Globus pallidus (tissue), 1 donor: ENCODE measurements at regions not wholly inside any gene's neighbourhood (a gene's known extent, or its start where the extent isn't known, plus 50 kb on each side); places are given as distances from the start of the nearest gene placed in this dataset.
"Not testable (repeated sequence)": the region's sequence is repeated elsewhere in the genome, so short reads cannot be mapped to it uniquely, and the experiment has no call there.

Experiments used
- DNase-seq: peaks from one replicate; pipeline ENCODE4 v3.0.0-alpha.2; 2015; ENCODE audit warnings: low spot score

GRCh38 chr3:178203165-178203564 is 333.1 kb upstream of the KCNMB2 start:
- no peak for DNase-seq

GRCh38 chr3:178203650-178204049 is 332.6 kb upstream of the KCNMB2 start:
- DNase-seq, result no peak

GRCh38 chr3:178205740-178206139 is 330.5 kb upstream of the KCNMB2 start:
- no peak for DNase-seq

DNA sequence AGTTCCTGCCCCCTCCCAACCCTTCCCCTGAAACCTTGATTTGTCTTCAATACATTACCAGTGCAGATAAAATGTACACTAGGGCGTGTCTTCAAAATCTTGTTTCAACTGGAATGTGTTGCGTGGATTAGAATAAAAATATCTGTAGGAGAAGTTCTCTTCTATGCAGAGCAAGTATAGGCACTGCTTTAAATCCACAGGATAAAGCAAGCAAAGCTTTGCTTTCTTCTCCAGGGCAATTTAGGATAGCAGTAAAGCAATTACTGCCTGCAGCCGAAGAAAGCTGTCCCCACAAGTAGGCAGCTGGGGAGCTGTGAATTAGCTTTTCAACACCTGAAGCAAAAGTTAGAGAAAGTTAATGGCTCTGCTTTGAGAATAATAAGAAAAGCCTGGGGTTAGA is 329.7 kb upstream of the KCNMB2 start:
- no peak for DNase-seq

DNA sequence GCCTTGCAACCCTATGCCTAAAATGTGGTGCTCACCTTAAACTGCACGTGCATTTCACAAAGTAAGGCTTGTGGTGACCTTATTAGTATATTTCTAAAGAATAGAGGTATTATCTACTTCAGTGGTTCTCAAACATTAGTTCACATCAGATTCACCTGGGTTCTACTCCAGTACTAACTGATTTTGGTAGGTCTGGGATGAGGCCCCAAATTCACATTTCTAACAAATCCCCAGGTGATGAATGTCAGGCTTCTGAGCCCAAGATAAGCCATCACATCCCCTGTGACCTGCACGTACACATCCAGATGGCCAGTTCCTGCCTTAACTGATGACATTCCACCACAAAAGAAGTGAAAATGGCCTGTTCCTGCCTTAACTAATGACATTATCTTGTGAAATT is 329.1 kb upstream of the KCNMB2 start:
- DNase-seq, result not testable (repeated sequence)

GRCh38 chr3:178207627-178208026 is 328.6 kb upstream of the KCNMB2 start:
- not testable (repeated sequence) for DNase-seq

- not testable (repeated sequence) for DNase-seq
These were observed 327.1 kb upstream of the KCNMB2 start for GRCh38 chr3:178209116-178209515.

- not testable (repeated sequence) for DNase-seq
These were observed 326.6 kb upstream of the KCNMB2 start for GRCh38 chr3:178209618-178210017.

- DNase-seq, result not testable (repeated sequence)
These were observed 325.1 kb upstream of the KCNMB2 start for GRCh38 chr3:178211086-178211485.

- no peak for DNase-seq
These were observed 318.8 kb upstream of the KCNMB2 start for GRCh38 chr3:178217479-178217878.

- DNase-seq, result no peak
These were observed 318.0 kb upstream of the KCNMB2 start for GRCh38 chr3:178218231-178218630.

GRCh38 chr3:178219661-178220060 is 316.6 kb upstream of the KCNMB2 start:
- DNase-seq, result not testable (repeated sequence)

GRCh38 chr3:178223876-178224275 is 312.4 kb upstream of the KCNMB2 start:
- DNase-seq, result no peak

DNA sequence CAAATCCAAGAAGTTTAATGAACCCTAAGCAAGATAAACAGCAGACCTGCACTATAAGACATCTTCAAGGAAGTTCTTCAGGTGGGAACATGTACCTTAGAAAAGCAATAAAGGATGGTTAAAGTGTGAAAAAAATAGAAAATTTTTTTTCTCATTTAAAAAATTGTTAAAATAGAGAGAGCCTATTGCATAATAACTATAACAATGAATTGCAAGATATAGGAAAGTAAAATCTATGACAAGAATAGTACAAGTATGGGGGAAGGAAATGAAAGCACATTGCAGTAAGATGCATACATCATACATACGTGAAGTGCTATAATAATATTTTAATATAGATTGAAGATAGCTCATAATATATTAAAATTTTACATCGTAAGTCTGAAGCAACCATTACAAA is 310.1 kb upstream of the KCNMB2 start:
- DNase-seq, result no peak

DNA sequence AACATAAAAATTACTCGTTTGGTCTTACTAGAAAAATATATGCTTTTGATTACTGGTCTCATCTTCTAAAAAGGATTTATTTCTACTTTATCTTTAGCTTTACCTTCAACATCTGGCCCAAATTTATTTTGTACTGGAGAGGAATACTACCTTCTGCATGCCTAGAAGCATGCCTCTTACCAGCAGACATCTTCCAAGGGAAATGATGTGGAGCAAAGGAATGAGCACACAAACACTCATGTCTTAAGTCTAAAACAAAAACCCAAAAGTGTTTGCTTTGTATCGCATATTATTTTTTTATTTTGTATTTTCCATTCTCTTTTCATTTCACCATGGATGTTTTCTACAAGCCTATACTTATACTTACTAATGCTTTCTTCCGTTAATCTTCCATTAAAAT is 304.6 kb upstream of the KCNMB2 start:
- no peak for DNase-seq

DNA sequence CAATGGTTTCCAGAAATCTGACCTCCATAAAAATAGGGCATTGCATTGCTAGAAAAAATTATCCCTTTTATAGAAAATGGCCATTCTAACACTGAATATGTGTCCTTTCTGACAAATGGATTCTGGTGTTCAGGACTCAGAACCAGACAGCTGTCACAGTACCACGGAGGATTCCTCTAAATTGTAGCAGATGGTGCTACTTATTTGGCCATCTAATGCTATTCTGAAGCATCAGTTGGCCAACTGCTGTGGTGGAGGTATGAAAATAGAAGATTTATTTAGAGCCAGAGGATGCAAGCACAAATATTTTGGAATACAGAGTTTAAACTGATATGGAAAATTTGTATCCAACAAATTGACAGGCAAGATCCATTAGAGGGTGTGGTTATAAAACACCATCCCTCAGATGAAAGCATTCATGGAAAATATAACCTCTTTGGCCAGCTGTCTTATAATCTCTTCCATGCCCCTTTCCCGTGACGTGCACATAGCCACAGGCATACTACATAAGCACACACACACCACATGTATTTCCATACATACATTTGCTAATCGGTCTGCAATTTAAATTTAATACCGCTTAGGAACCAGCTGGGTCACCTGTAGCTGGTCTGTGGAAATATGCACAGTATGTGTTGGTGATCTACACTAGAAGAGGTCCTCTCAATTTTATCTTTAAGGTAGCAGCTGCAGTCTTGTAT is 302.7 kb upstream of the KCNMB2 start:
- DNase-seq, result no peak

GRCh38 chr3:178236555-178237277 is 299.5 kb upstream of the KCNMB2 start:
- DNase-seq, result no peak

DNA sequence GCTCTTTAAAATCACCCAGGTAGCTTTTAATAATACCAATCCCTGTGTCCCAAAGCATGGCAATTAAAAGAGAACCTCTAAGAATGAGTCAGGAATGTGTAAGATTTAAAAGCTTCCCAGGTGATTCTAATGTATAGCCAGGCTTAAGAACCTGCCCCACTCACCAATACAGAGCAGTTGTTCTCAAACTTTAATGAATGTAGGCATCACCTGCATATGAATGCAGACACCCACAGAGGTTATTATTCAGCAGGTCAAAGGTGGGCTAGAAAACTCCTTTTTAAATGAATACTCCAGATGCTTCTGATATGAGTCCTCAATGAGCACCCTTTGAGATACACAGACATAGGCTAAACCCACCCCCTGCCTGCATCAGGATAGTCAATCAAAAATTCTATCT is 298.1 kb upstream of the KCNMB2 start:
- no peak for DNase-seq

DNA sequence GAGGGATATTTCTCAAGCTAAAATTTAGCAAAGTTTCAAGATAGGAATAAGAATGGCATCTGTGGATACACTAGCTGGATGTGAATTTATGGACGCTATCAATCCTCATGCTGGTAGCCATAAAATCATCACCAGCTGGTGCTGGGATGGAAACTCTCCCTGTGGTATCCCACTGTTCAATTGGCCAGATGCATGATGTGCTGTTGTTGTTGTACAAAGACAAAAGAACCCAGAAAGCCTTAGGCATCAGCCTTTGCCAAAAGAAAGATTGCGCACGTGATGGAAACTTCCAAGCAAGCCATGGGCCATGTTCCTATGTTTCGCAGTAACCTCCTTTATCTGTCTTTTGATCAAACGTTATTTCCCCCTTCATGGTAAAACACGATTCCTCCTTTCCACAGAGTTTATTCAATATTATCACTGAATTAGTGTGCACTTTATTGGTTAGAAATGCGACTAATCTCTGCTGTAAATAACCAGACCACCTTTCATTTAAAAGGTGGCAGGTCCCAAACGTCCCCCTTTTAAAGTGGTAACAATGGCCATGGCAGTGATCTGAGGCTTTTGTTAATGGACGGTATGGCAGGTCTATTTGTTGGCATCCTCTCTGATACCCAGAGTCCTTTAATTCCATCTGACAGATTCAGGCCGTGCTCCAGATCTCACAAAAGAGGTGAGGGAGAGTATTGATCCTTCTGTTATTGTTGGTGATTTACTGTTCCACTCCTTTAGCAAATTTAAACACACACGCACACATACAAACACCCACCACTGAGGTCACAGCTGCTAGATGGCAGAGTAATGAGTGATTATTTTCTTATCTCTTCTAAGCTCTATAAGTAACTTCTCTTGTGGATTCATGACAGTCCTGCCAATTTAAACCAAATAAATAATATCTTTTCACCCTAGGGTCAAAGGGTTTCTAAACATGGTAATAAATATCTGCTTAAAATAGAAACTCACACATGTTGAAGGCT is 291.2 kb upstream of the KCNMB2 start:
- peak; percentile 10 for DNase-seq

DNA sequence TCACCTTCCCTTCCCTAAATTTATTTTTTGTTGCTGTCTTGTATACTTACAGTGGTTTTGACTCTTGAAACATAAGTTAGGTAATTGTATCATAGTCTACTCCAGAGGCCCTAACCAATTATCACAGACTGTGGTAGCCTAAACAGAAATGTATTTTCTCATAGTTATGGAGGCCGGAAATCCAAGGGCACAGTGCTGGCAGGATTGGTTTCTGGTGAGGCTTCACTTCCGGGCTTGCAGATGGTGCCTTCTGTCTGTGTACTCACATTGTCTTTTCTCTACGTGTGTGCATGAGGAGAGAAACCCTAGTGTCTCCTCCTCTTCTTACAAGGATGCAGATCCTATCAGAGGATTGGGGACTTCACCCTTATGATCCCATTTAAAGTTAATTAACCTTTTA is 290.2 kb upstream of the KCNMB2 start:
- DNase-seq, result no peak

- DNase-seq, result no peak
These were observed 280.9 kb upstream of the KCNMB2 start for GRCh38 chr3:178255315-178255714.

DNA sequence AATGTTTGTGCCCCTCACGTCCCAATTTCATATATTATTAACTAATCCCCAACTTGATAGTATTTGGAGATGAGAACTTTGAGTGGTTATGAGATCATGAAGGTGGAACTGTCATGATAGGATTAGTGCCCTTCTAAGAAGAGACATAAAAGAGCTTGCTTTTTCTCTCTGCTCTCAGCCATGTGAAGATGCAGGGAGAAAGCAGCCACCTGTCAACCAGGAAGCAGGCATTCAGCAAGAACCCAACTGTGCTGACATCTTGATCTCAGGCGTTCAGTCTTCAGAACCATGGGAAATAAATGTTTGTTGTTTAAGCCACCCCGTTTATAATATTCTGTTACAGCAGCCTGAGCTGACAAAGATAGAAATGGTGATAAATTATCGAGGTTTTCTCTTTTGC is 278.7 kb upstream of the KCNMB2 start:
- no peak for DNase-seq
